ENCODE measurements at regions not wholly inside any gene's neighbourhood (a gene's known extent, or its start where the extent isn't known, plus 50 kb on each side); places are given as distances from the start of the nearest gene placed in this dataset.

DNA sequence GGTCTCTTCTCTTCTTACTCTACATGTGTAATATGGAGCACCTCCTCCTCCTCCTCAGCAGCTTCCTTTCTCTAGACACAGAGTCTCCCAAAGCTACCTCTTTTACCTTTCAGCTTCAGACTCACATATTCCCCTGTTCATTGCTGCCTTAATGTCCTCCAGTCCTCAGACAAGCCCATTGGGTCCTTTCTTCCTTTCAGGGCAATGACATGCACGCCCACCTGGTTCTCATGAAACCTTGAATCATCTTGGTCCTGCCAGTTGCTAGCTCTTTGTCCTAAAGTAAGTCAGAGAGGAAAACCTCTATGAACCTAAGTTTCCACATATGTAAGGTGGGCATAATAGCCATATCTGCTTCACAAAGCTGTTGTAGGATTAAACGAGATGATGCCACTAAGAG is 227.0 kb downstream of the RPS24 start:
- Histone ChIP-seq H4K20me1 (ENCODE audit: control insufficient read depth, extremely low read depth, insufficient read depth, low read length) (no peaks in the 10 kb centered on the region), H3K27ac (ENCODE audit: insufficient read depth, low read length) (no peak overlapping the region), H3K4me1 (ENCODE audit: control insufficient read depth, extremely low read depth, insufficient read depth, low read length) (peaks cover 18% of the 10 kb centered on the region), H3K9ac (ENCODE audit: insufficient read depth, low read length) (no peak overlapping the region), H3K4me3 (replicated peaks in 1 of 4; ENCODE audit: control extremely low read depth in 1 of 4, insufficient read depth in 1 of 4, low read depth in 3 of 4, low read length in 4 of 4) (no peak overlapping the region), H3K4me2 (ENCODE audit: extremely low read depth, insufficient read depth, low read length) (no peak overlapping the region), H3K79me2 (ENCODE audit: control insufficient read depth, insufficient read depth, low read length) (no peaks in the 10 kb centered on the region), H3K36me3 (ENCODE audit: control insufficient read depth, insufficient read depth, low read length) (no peaks in the 10 kb centered on the region), H2AFZ (ENCODE audit: low read length) (no peak overlapping the region), H3K9me3 (ENCODE audit: control insufficient read depth, insufficient read depth, low read depth, low read length) (no peaks in the 10 kb centered on the region), H3K27me3 (ENCODE audit: control insufficient read depth, insufficient read depth, low read length) (no peaks in the 10 kb centered on the region)
- DNase-seq (ENCODE audit: low read depth in 2 of 2), result no peak
- TF ChIP-seq, protein P1, sequence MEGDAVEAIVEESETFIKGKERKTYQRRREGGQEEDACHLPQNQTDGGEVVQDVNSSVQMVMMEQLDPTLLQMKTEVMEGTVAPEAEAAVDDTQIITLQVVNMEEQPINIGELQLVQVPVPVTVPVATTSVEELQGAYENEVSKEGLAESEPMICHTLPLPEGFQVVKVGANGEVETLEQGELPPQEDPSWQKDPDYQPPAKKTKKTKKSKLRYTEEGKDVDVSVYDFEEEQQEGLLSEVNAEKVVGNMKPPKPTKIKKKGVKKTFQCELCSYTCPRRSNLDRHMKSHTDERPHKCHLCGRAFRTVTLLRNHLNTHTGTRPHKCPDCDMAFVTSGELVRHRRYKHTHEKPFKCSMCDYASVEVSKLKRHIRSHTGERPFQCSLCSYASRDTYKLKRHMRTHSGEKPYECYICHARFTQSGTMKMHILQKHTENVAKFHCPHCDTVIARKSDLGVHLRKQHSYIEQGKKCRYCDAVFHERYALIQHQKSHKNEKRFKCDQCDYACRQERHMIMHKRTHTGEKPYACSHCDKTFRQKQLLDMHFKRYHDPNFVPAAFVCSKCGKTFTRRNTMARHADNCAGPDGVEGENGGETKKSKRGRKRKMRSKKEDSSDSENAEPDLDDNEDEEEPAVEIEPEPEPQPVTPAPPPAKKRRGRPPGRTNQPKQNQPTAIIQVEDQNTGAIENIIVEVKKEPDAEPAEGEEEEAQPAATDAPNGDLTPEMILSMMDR (conservative IDR thresholded peaks at IDR 0.05 in 1 of 2, IDR thresholded peaks at IDR 0.05 in 1 of 2; ENCODE audit: low read depth in 1 of 2, low read length in 2 of 2), result no peak
- TF ChIP-seq EZH2 (IDR thresholded peaks at IDR 0.05; ENCODE audit: low read length, missing control alignments), result no peak

DNA sequence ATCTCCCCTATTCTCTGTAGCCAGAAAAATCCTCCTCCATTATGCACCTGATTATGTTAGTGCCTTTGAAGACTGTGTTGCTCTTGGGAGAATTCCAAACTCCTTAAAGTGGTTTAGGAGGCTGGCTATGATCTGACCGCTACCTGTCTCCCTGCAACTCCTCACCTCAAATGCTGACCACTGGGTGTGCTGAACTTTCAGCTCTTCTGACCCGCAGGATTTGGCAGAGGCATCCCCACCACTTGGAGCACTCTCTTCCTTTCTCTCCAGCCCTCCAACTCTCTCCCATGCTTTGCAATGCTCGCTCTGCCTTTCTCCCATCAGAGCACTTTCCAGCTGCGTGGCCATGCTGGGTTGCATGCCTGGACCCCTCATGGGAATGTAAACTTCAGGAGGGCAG is 227.6 kb downstream of the RPS24 start:
- Histone ChIP-seq H3K4me1 (ENCODE audit: control insufficient read depth, extremely low read depth, insufficient read depth, low read length) (peaks cover 13% of the 10 kb centered on the region), H3K79me2 (ENCODE audit: control insufficient read depth, insufficient read depth, low read length) (no peaks in the 10 kb centered on the region), H3K4me2 (ENCODE audit: extremely low read depth, insufficient read depth, low read length) (no peak overlapping the region)

DNA sequence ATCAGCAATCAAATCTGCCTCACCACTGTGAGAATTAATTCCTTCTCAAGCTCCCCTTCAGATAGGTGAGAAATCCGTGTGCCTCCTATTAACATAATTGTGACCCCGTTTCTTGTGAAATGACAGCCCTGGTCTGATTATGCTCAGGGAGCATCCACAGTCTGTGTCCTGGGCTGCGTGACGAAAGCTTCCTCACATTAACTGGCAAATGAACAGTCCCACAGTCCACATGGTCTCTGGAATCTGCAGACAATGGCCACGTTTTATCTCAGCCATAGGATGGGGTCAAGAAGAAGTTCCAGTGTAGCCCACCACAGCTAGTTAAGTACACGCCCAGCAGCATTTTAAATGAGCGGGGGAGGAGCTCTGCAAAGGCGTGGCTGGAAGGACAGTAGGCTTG is 229.2 kb downstream of the RPS24 start:
- no peaks in the 10 kb centered on the region for H3K79me2 ChIP-seq (ENCODE audit: control insufficient read depth, insufficient read depth, low read length)
- no peak for DNase-seq (ENCODE audit: low read depth in 2 of 2)
- peaks cover 16% of the 10 kb centered on the region for H3K4me1 ChIP-seq (ENCODE audit: control insufficient read depth, extremely low read depth, insufficient read depth, low read length)
- no peaks in the 10 kb centered on the region for H3K9me3 ChIP-seq (ENCODE audit: control insufficient read depth, insufficient read depth, low read depth, low read length)
- no peak overlapping the region for H3K4me3 ChIP-seq (replicated peaks in 1 of 4; ENCODE audit: control extremely low read depth in 1 of 4, insufficient read depth in 1 of 4, low read depth in 3 of 4, low read length in 4 of 4)
- H4K20me1 ChIP-seq (ENCODE audit: control insufficient read depth, extremely low read depth, insufficient read depth, low read length), result no peaks in the 10 kb centered on the region
- no peak for TF ChIP-seq EZH2 (IDR thresholded peaks at IDR 0.05; ENCODE audit: low read length, missing control alignments)
- TF ChIP-seq, protein P1 (conservative IDR thresholded peaks at IDR 0.05 in 1 of 2, IDR thresholded peaks at IDR 0.05 in 1 of 2; ENCODE audit: low read depth in 1 of 2, low read length in 2 of 2), result no peak
- no peak overlapping the region for H3K4me2 ChIP-seq (ENCODE audit: extremely low read depth, insufficient read depth, low read length)
- H3K27ac ChIP-seq (ENCODE audit: insufficient read depth, low read length), result peak overlapping the region; percentile 78
- H2AFZ ChIP-seq (ENCODE audit: low read length), result no peak overlapping the region
- no peak overlapping the region for H3K9ac ChIP-seq (ENCODE audit: insufficient read depth, low read length)
- H3K36me3 ChIP-seq (ENCODE audit: control insufficient read depth, insufficient read depth, low read length), result no peaks in the 10 kb centered on the region
- no peaks in the 10 kb centered on the region for H3K27me3 ChIP-seq (ENCODE audit: control insufficient read depth, insufficient read depth, low read length)

More for the DNA sequence above, 227.6 kb downstream of the RPS24 start:
- no peaks in the 10 kb centered on the region for H3K36me3 ChIP-seq (ENCODE audit: control insufficient read depth, insufficient read depth, low read length)
- H4K20me1 ChIP-seq (ENCODE audit: control insufficient read depth, extremely low read depth, insufficient read depth, low read length), result no peaks in the 10 kb centered on the region
- no peak for DNase-seq (ENCODE audit: low read depth in 2 of 2)
- H3K4me3 ChIP-seq (replicated peaks in 1 of 4; ENCODE audit: control extremely low read depth in 1 of 4, insufficient read depth in 1 of 4, low read depth in 3 of 4, low read length in 4 of 4), result no peak overlapping the region
- no peak overlapping the region for H3K9ac ChIP-seq (ENCODE audit: insufficient read depth, low read length)
- H2AFZ ChIP-seq (ENCODE audit: low read length), result no peak overlapping the region
- H3K27me3 ChIP-seq (ENCODE audit: control insufficient read depth, insufficient read depth, low read length), result no peaks in the 10 kb centered on the region
- H3K9me3 ChIP-seq (ENCODE audit: control insufficient read depth, insufficient read depth, low read depth, low read length), result no peaks in the 10 kb centered on the region
- no peak overlapping the region for H3K27ac ChIP-seq (ENCODE audit: insufficient read depth, low read length)
- no peak for TF ChIP-seq EZH2 (IDR thresholded peaks at IDR 0.05; ENCODE audit: low read length, missing control alignments)
- TF ChIP-seq, protein P1 (conservative IDR thresholded peaks at IDR 0.05 in 1 of 2, IDR thresholded peaks at IDR 0.05 in 1 of 2; ENCODE audit: low read depth in 1 of 2, low read length in 2 of 2), result no peak
